Osteoblast (primary cell): ENCODE measurements at regions not wholly inside any gene's neighbourhood (a gene's known extent, or its start where the extent isn't known, plus 50 kb on each side); places are given as distances from the start of the nearest gene placed in this dataset.

ENCODE experiments used
- DNase-seq: peaks from one replicate; pipeline ENCODE4 v3.0.0; 2011; ENCODE audit warnings: low spot score, mixed read lengths; ENCODE audit not compliant: insufficient read length; ENCODE audit errors: missing footprints
- H2AFZ ChIP-seq: 2 replicates; pipeline ENCODE4 v1.6.0; 2011; ENCODE audit warnings: mild to moderate bottlenecking, low read length
- H3K27ac ChIP-seq: 2 replicates; pipeline ENCODE4 v1.5.1; 2011; ENCODE audit warnings: mild to moderate bottlenecking, low read depth, low read length, moderate library complexity
- H3K27me3 ChIP-seq: 2 replicates; pipeline ENCODE4 v1.6.0; 2012; ENCODE audit warnings: mild to moderate bottlenecking, control low read depth, inconsistent platforms, low read length, moderate library complexity; ENCODE audit not compliant: insufficient read depth
- H3K36me3 ChIP-seq: 2 replicates; pipeline ENCODE4 v1.5.1; 2011; ENCODE audit warnings: mild to moderate bottlenecking, low read length, control low read depth, moderate library complexity; ENCODE audit not compliant: insufficient read depth
- H3K4me1 ChIP-seq: 2 replicates; pipeline ENCODE4 v1.5.1; 2011; ENCODE audit warnings: mild to moderate bottlenecking, low read length, control low read depth, moderate library complexity; ENCODE audit not compliant: insufficient read depth
- H3K4me2 ChIP-seq: 2 replicates; pipeline ENCODE4 v1.6.0; 2011; ENCODE audit warnings: mild to moderate bottlenecking, low read length; ENCODE audit not compliant: insufficient read depth
- H3K4me3 ChIP-seq: fragments of 200-600 bp; sonication (generic); 3 replicates; pipeline ENCODE4 v1.5.1; 2012; ENCODE audit warnings: mild to moderate bottlenecking, low read length, inconsistent platforms; ENCODE audit not compliant: insufficient read depth
- H3K79me2 ChIP-seq: 2 replicates; pipeline ENCODE4 v1.6.0; 2012; ENCODE audit warnings: mild to moderate bottlenecking, low read length, control low read depth, inconsistent platforms; ENCODE audit not compliant: insufficient read depth
- H3K9me3 ChIP-seq: 2 replicates; pipeline ENCODE4 v1.5.1; 2011; ENCODE audit warnings: low read depth, low read length, control low read depth
- H4K20me1 ChIP-seq: 2 replicates; pipeline ENCODE4 v1.6.0; 2012; ENCODE audit warnings: mild to moderate bottlenecking, low read length, control low read depth; ENCODE audit not compliant: insufficient read depth
- TF ChIP-seq, protein P1 (sequence below): IDR thresholded peaks from 2 replicates; pipeline ENCODE4 v1.5.1; 2011; ENCODE audit warnings: mild to moderate bottlenecking, low read depth, low read length, moderate library complexity; ENCODE audit errors: extremely low read depth

DNA sequence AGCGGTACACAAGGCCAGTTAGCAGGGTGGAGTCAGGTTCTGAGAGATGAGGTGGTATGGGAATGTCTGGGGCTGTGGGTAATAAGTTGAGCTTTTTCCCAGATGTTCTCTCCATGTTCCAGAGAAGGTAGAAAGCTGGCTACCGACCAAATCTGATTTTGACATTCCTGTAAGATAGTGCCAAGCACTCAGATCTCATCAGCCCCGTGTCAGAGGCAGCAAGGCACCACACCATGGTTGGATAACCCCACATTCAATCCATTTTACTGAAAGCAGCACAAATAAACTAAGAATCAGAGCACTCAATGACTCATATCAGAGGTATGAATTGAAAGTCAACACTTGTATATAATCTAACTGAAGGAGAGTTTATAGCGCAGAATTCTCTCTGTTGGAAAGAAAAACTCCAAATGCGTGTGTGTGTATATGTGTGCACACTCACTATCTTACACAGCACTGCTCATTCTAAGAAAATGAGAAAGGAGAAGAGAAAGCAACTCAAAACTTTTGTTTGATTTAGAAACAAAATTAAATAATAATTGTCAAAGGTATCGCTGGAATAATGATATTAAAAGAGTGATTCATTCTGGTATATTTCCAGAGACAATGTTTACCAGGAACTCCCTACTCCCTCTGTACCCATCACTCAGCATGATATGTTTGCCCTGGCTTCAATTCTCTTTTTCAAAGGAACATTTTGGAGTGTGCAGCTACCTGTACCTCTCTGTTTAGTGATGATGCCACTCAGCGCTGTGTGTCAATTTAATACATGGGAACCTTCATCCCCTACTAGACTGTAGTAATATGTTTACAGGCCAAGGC lies 375.1 kb upstream of the ID2 start:
- no peak overlapping the region for H3K4me3 ChIP-seq
- H3K4me1 ChIP-seq = no peaks in the 10 kb centered on the region
- no peak for DNase-seq
- H3K36me3 ChIP-seq = no peaks in the 10 kb centered on the region
- no peak overlapping the region for H2AFZ ChIP-seq
- H3K4me2 ChIP-seq = no peak overlapping the region
- no peaks in the 10 kb centered on the region for H3K9me3 ChIP-seq
- H4K20me1 ChIP-seq = no peaks in the 10 kb centered on the region
- H3K27ac ChIP-seq = no peak overlapping the region
- H3K79me2 ChIP-seq = no peaks in the 10 kb centered on the region
- TF ChIP-seq, protein P1, sequence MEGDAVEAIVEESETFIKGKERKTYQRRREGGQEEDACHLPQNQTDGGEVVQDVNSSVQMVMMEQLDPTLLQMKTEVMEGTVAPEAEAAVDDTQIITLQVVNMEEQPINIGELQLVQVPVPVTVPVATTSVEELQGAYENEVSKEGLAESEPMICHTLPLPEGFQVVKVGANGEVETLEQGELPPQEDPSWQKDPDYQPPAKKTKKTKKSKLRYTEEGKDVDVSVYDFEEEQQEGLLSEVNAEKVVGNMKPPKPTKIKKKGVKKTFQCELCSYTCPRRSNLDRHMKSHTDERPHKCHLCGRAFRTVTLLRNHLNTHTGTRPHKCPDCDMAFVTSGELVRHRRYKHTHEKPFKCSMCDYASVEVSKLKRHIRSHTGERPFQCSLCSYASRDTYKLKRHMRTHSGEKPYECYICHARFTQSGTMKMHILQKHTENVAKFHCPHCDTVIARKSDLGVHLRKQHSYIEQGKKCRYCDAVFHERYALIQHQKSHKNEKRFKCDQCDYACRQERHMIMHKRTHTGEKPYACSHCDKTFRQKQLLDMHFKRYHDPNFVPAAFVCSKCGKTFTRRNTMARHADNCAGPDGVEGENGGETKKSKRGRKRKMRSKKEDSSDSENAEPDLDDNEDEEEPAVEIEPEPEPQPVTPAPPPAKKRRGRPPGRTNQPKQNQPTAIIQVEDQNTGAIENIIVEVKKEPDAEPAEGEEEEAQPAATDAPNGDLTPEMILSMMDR = no peak
- H3K27me3 ChIP-seq = no peaks in the 10 kb centered on the region

DNA sequence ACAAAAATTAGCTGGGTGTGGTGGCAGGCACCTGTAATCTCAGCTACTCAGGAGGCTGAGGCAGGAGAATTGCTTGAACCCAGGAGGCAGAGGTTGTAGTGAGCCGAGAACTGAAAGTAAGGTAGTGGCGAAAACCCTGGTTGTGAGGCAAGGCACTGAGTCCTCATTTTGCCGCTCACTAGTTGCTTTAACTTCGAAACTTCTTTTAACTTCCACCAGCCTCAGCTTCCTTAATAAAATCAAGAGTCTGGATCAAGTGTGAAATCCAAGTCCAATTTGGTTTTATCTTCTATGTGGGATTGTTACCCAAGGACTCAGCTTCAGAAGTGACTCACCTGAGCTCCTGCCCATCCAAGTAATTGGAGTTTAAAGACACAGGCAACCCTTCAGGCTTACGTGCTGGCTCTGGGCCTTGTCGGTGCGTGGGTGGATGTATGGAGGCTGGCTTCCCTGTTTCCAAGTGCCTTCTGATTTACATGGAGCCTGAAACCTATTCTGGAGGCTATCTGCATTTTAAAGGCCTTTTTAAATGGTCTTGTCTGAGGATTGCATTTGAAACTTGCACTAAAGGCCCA lies 374.2 kb upstream of the ID2 start:
- Histone ChIP-seq H3K27ac (no peak overlapping the region), H2AFZ (no peak overlapping the region), H3K4me3 (no peak overlapping the region), H3K27me3 (peaks cover 3% of the 10 kb centered on the region), H3K79me2 (no peaks in the 10 kb centered on the region), H4K20me1 (no peaks in the 10 kb centered on the region), H3K9me3 (no peaks in the 10 kb centered on the region), H3K4me2 (no peak overlapping the region), H3K36me3 (no peaks in the 10 kb centered on the region), H3K4me1 (no peaks in the 10 kb centered on the region)
- no peak for DNase-seq
- TF ChIP-seq, protein P1 = no peak

DNA sequence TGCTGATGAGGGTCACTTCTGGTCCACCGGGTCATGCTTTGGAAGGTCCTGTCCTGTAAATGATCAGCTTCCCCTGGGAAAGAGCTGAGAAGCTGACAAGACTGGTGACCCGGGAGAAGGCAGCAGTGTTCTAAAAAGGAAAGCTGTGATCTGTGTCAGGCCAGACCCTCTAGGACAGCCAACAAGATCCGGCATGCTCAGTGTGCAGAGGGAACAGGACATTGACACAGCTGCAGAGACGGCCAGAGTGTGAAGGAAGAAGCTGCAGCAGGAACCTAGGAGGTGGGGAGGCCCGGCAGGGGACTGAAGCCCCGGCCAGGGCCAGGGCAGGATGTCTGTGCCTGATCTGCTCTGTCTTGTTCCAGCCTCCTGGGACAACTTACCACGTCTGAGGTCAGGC lies 372.7 kb upstream of the ID2 start:
- Histone ChIP-seq H3K27me3 (peaks cover 3% of the 10 kb centered on the region), H3K4me3 (no peak overlapping the region), H3K79me2 (no peaks in the 10 kb centered on the region), H3K4me1 (no peaks in the 10 kb centered on the region), H3K4me2 (no peak overlapping the region), H3K36me3 (no peaks in the 10 kb centered on the region), H4K20me1 (no peaks in the 10 kb centered on the region), H3K27ac (no peak overlapping the region), H2AFZ (no peak overlapping the region), H3K9me3 (no peaks in the 10 kb centered on the region)
- no peak for DNase-seq
- TF ChIP-seq, protein P1 = no peak
